SK-N-SH (cell line): ENCODE measurements at regions not wholly inside any gene's neighbourhood (a gene's known extent, or its start where the extent isn't known, plus 50 kb on each side); places are given as distances from the start of the nearest gene placed in this dataset.

Source experiments
- CTCF ChIA-PET: fragments of 300-600, 350-600 bp; formaldehyde crosslinking; extraction: SDS; loops from one replicate; lab custom pipeline; 2021; lab: Yijun Ruan, JAX
- POLR2A ChIA-PET: fragments of 350-600 bp; sonication (Branson Sonifier 250); formaldehyde crosslinking; extraction: SDS; loops from one replicate; lab custom pipeline; 2020; ENCODE audit warnings: antibody characterized with exemption, inconsistent platforms; lab: Yijun Ruan, JAX
- DNase-seq: peaks from one replicate; pipeline ENCODE4 v3.0.0; 2012
- H2AFZ ChIP-seq: fragments of 200-600 bp; sonication (generic); 2 replicates; pipeline ENCODE4 v1.8.1; 2016; ENCODE audit warnings: antibody characterized with exemption, mild to moderate bottlenecking, low read depth
- H3F3A ChIP-seq: fragments of 200-600 bp; sonication (generic); replicated peaks from 2 replicates; pipeline ENCODE3; 2016; ENCODE audit warnings: antibody characterized with exemption, mild to moderate bottlenecking; ENCODE audit not compliant: insufficient read depth
- H3K27ac ChIP-seq, 2 experiments: fragments of 200-500 bp in 1 of 2; fragments of 200-600 bp in 1 of 2; sonication (Bioruptor generic) in 1 of 2; sonication (generic), shearing (Covaris generic) in 1 of 2; 2 replicates each; pipeline versions ENCODE4 v1.5.1 to v1.6.1; 2014 to 2016; ENCODE audit warnings: low read depth in 2 of 2, inconsistent platforms in 1 of 2, low read length in 1 of 2, mild to moderate bottlenecking in 1 of 2, mixed read lengths in 1 of 2
- H3K27me3 ChIP-seq: fragments of 200-600 bp; sonication (generic), shearing (Covaris generic); 2 replicates; pipeline ENCODE4 v1.6.1; 2016; ENCODE audit warnings: mixed run types; ENCODE audit not compliant: insufficient read depth
- H3K36me3 ChIP-seq, 2 experiments: fragments of 200-500 bp in 1 of 2; fragments of 200-600 bp in 1 of 2; sonication (Bioruptor generic) in 1 of 2; sonication (generic) in 1 of 2; replicated peaks in 1 of 2; 2 replicates each; pipeline versions ENCODE3 to v1.5.1; 2014 to 2016; ENCODE audit warnings: low read length in 1 of 2, mild to moderate bottlenecking in 1 of 2; ENCODE audit not compliant: insufficient read depth in 2 of 2, control insufficient read depth in 1 of 2
- H3K4me1 ChIP-seq, 2 experiments: fragments of 200-500 bp in 1 of 2; fragments of 200-600 bp in 1 of 2; sonication (Bioruptor generic) in 1 of 2; sonication (generic), shearing (Covaris generic) in 1 of 2; 2 replicates each; pipeline versions ENCODE4 v1.5.1 to v1.6.1; 2014 to 2016; ENCODE audit warnings: low read depth in 1 of 2, low read length in 1 of 2, mixed run types in 1 of 2; ENCODE audit not compliant: insufficient read depth in 2 of 2, control insufficient read depth in 1 of 2
- H3K4me2 ChIP-seq: fragments of 200-600 bp; sonication (generic), shearing (Covaris generic); 2 replicates; pipeline ENCODE4 v1.6.1; 2017; ENCODE audit warnings: mixed run types
- H3K4me3 ChIP-seq, 2 experiments: fragments of 200-500 bp in 1 of 2; fragments of 200-600 bp in 1 of 2; sonication (Bioruptor generic) in 1 of 2; sonication (generic), shearing (Covaris generic) in 1 of 2; 2 replicates each; pipeline versions ENCODE4 v1.5.1 to v1.8.1; 2014 to 2016; ENCODE audit warnings: low read depth in 2 of 2, inconsistent platforms in 1 of 2, low read length in 1 of 2, mild to moderate bottlenecking in 1 of 2, mixed read lengths in 1 of 2, moderate library complexity in 1 of 2
- H3K79me2 ChIP-seq: fragments of 200-600 bp; sonication (generic); 2 replicates; pipeline ENCODE4 v1.8.1; 2017; ENCODE audit warnings: mild to moderate bottlenecking; ENCODE audit not compliant: insufficient read depth
- H3K9ac ChIP-seq: fragments of 200-600 bp; sonication (generic); 2 replicates; pipeline ENCODE4 v1.6.1; 2017; ENCODE audit warnings: mixed run types
- H3K9me2 ChIP-seq: fragments of 200-600 bp; sonication (generic); 2 replicates; pipeline ENCODE4 v1.6.1; 2017; ENCODE audit warnings: mixed run types
- H3K9me3 ChIP-seq: fragments of 200-600 bp; sonication (generic); 2 replicates; pipeline ENCODE4 v1.6.1; 2017; ENCODE audit warnings: mixed run types, mild to moderate bottlenecking, moderate library complexity
- H4K20me1 ChIP-seq: fragments of 200-600 bp; sonication (generic); 2 replicates; pipeline ENCODE4 v1.6.1; 2017; ENCODE audit warnings: mild to moderate bottlenecking, mixed run types; ENCODE audit not compliant: insufficient read depth
- CHD2 ChIP-seq: fragments of 150-350 bp; IDR thresholded peaks from 2 replicates; pipeline ENCODE4 v1.6.1; 2018; ENCODE audit warnings: low read length; ENCODE audit not compliant: partially characterized antibody
- CTCF ChIP-seq: fragments of 200-600 bp; sonication (generic); IDR thresholded peaks from 2 replicates; pipeline ENCODE4 v1.6.1; 2017; ENCODE audit warnings: antibody characterized with exemption, mild to moderate bottlenecking, moderate library complexity
- EP300 ChIP-seq, 2 experiments: IDR thresholded peaks; 2 replicates each; pipeline versions ENCODE4 v1.4.0 to v1.6.1; 2012; ENCODE audit warnings: borderline replicate concordance in 1 of 2, low read depth in 1 of 2, low read length in 1 of 2
- EZH2phosphoT487 ChIP-seq: fragments of 200-600 bp; sonication (generic); IDR thresholded peaks from 2 replicates; pipeline ENCODE4 v1.6.1; 2017; ENCODE audit warnings: low read depth, mixed run types, mild to moderate bottlenecking, antibody characterized with exemption, moderate library complexity, borderline replicate concordance
- GABPA ChIP-seq: IDR thresholded peaks from 2 replicates; pipeline ENCODE4 v1.4.0; 2012; ENCODE audit warnings: low read depth, mild to moderate bottlenecking
- GATA2 ChIP-seq: sonication (generic); formaldehyde crosslinking; IDR thresholded peaks from 2 replicates; pipeline ENCODE4 v1.5.0; 2020; ENCODE audit warnings: mild to moderate bottlenecking, missing genetic modification reagents
- IRF3 ChIP-seq: fragments of 150-350 bp; IDR thresholded peaks from 2 replicates; pipeline ENCODE4 v1.6.1; 2016; ENCODE audit warnings: mild to moderate bottlenecking, low read depth, low read length
- MAX ChIP-seq: IDR thresholded peaks from 2 replicates; pipeline ENCODE4 v1.4.0; 2012; ENCODE audit warnings: low read depth
- MEF2A ChIP-seq: IDR thresholded peaks from 2 replicates; pipeline ENCODE4 v1.4.0; 2012; ENCODE audit warnings: low read depth, borderline replicate concordance
- MXI1 ChIP-seq: IDR thresholded peaks from 2 replicates; pipeline ENCODE4 v1.6.1; 2012; ENCODE audit warnings: mild to moderate bottlenecking, low read depth, low read length, improper control_type of control experiment
- POLR2AphosphoS5 ChIP-seq: IDR thresholded peaks from 2 replicates; pipeline ENCODE4 v1.6.1; 2012; ENCODE audit warnings: low read depth, low read length
- RAD21 ChIP-seq: IDR thresholded peaks from 2 replicates; pipeline ENCODE4 v1.6.1; 2012; ENCODE audit warnings: mild to moderate bottlenecking, low read length
- RFX5 ChIP-seq: IDR thresholded peaks from 2 replicates; pipeline ENCODE4 v1.6.1; 2012; ENCODE audit warnings: mild to moderate bottlenecking, improper control_type of control experiment, low read length
- SIN3A ChIP-seq: IDR thresholded peaks from 2 replicates; pipeline ENCODE4 v1.6.1; 2012; ENCODE audit warnings: low read depth, mild to moderate bottlenecking, low read length, moderate library complexity, borderline replicate concordance
- USF1 ChIP-seq: IDR thresholded peaks from 2 replicates; pipeline ENCODE4 v1.4.0; 2012; ENCODE audit warnings: low read depth, borderline replicate concordance
- YY1 ChIP-seq: IDR thresholded peaks from 2 replicates; pipeline ENCODE4 v1.4.0; 2012; ENCODE audit warnings: low read depth, mild to moderate bottlenecking
- WGBS: methylation state at CpG from one replicate; pipeline ENCODE4 v1.1.6; 2017; ENCODE audit warnings: low lambda C conversion rate; 5-methylcytosine and 5-hydroxymethylcytosine counted together

- no peaks in the 10 kb centered on the region for H3F3A ChIP-seq
- H3K27me3 ChIP-seq = no peaks in the 10 kb centered on the region
- no peaks in the 10 kb centered on the region for H3K4me1 ChIP-seq
- H3K79me2 ChIP-seq = no peaks in the 10 kb centered on the region
- no peaks in the 10 kb centered on the region for H4K20me1 ChIP-seq
- ChIA-PET POLR2A (no interaction called here), CTCF (interaction anchor here (0.6 kb wide), 1 partner anchor 199 kb away, joined by 3 read pairs; no protein-coding TSS in a partner anchor)
- no peak overlapping the region for H3K27ac ChIP-seq
- no peak overlapping the region for H3K4me3 ChIP-seq
- no peaks in the 10 kb centered on the region for H3K9me2 ChIP-seq
- 28% methylated on average over 4 of the region's 4 CpGs for WGBS
- H3K36me3 ChIP-seq = no peaks in the 10 kb centered on the region
- H3K9me3 ChIP-seq = no peaks in the 10 kb centered on the region
- H2AFZ ChIP-seq = no peak overlapping the region
- no peak overlapping the region for H3K4me2 ChIP-seq
- DNase-seq = no peak
- no peak overlapping the region for H3K9ac ChIP-seq
- no peak for TF ChIP-seq IRF3
- no peak for TF ChIP-seq CTCF
- no peak for TF ChIP-seq EP300 (IDR thresholded peaks at IDR 0.05; ENCODE audit: borderline replicate concordance in 1 of 2, low read depth in 1 of 2, low read length in 1 of 2)
- no peak for TF ChIP-seq RFX5
- no peak for TF ChIP-seq MAX
- TF ChIP-seq MXI1 = no peak
- TF ChIP-seq RAD21 = no peak
- TF ChIP-seq GABPA = no peak
- no peak for TF ChIP-seq EZH2phosphoT487
- no peak for TF ChIP-seq YY1
- no peak for TF ChIP-seq USF1
- no peak for TF ChIP-seq MEF2A
- TF ChIP-seq GATA2 (CRISPR knock-in tag) = no peak
- no peak for TF ChIP-seq SIN3A
- TF ChIP-seq POLR2AphosphoS5 = no peak
- TF ChIP-seq CHD2 = no peak
Measured at GRCh38 chr1:4323309-4323708, 331.1 kb upstream of the AJAP1 start.
